GM19395 (cell line): ENCODE measurements at regions not wholly inside any gene's neighbourhood (a gene's known extent, or its start where the extent isn't known, plus 50 kb on each side); places are given as distances from the start of the nearest gene placed in this dataset.

ENCODE experiments used
- ATAC-seq: cut with Tn5 transposase; IDR thresholded peaks from one replicate; pipeline ENCODE4 v1.9.1; 2021; ENCODE audit warnings: mild to moderate bottlenecking, moderate library complexity; ENCODE audit not compliant: unreplicated experiment

DNA sequence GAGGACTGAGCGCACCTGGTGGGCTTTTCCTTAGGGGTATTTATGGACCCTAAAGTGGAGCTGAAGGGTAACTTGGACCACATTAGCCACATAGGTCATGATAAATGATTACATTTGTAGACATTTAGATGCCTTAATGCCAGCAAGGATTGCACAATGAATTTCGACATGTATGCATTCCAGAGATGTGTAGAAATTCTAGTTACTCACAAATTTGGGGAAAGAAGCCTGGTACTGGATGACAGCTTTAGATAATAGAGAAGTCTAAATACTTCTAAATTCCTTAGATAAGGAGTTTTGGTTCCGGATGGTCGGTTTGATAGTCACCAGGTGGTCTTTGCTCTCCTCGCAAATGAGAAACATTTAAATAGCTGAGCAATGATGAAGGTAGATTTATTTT is 609.5 kb upstream of the PRKX start:
- no peak for ATAC-seq

DNA sequence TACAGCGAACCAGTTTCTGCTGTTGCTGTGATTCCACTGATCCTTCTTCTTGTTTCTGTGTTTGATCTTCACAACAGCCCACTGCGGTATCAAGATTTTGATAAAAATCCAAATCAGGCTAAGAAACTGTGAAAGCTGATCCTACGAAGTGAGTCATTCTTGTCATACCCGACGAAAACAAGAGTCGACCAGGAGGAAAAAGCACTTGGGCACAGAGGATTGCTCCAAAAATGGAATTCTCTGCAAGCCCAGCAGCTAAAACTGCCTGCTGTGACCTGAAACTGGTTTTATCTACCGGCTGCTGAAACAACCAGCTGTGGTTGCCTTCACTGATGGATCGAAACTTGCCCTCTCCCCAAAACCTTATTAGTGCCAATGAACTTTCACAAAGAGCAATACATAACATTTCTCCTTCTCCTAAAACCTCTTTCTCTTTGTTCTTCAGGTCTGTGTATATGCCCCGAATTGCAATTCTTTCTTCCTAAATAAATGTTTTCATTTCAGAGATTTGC is 607.0 kb upstream of the PRKX start:
- no peak for ATAC-seq

DNA sequence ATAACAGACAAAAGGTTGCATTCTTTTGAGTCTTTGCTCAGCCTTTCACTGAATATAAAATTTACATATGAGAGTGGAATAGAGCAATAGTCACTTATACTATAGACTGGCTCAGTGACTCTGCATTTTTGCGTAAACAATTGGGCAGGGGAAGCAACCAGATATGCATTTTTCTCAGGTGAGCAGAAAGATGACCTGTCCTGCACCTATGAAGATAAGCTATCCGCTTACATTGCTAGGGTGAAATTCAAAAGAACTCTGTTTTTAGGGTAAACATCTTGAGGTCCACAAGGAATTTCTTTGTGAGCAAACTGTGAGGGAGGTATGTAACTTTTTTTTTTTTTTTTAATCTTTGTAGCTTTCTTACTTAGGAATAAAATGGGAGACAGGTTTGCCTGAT is 602.4 kb upstream of the PRKX start:
- ATAC-seq: no peak

DNA sequence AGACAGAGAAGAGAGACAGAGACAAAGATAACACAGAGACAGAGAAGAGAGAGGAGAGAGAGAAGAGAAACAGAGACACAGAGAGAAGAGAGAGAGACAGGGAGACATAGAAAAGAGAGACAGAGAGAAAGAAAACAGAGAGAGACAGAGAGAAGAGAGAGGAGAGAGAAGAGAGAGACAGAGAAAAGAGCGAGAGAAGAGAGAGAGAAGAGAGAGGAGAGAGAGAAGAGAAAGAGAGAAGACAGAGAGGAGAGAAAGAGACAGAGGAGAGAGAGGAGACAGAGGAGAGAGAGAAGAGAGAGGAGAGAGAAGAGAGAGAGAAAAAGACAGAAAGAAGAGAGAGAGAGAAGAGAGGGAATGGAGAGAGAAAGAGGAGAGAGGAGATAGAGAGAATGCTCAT is 601.1 kb upstream of the PRKX start:
- no peak for ATAC-seq

DNA sequence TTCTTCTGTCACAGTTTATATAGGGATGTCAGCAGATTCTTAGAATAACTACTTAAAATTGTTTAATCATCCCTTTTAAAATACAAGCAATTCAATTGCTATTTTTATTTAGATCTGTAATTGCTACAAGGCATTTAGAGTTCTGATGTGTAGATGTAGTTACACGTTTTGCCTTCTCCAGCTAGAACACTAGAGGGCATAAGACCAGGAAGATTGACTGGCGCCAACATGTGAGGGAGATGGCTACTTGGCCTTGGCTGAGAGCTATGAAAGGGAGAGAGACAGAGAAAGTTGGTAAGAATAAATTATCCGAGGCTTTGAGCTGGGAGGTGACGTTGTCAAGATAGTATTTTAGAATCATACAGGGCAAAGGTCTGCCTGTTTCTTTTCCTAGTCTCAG is 563.7 kb upstream of the PRKX start:
- ATAC-seq: no peak

DNA sequence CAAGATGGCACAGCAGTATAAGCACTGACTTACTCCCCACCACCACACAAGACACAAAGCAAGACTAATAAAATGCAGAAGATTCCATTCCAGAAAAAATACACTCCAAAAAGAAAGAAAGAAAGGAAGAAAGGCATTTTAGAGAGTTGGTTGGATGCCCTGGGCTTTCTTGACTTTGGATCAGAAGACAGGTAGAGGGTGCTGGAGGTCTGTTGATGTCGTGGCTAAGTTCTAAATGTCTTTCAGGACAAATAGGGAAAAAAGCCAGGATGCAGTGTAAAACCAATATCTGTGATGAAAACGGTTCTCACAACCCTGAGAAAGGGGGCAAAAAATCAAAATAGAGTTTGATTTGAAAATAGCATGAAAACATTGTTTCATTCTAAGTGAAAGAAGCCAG is 555.2 kb upstream of the PRKX start:
- no peak for ATAC-seq

DNA sequence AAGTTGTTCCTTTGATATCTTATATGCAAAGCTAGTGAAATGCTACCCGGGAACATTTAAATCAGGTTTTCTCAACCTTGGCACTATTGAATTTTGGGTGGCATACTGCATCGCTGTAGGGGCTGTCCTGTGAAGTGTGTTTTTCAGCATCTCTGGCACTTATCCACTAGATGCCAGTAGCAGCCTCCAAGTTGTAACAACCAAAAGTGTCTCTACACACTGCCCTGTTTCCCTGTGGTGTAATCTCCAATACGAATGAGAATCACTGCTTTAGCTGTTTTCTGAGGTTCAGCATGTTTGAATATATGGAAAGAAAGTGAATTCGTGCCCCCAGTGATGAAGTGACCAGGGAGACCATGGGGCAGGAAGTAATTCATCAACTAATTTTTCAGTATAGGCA is 551.6 kb upstream of the PRKX start:
- ATAC-seq: no peak

DNA sequence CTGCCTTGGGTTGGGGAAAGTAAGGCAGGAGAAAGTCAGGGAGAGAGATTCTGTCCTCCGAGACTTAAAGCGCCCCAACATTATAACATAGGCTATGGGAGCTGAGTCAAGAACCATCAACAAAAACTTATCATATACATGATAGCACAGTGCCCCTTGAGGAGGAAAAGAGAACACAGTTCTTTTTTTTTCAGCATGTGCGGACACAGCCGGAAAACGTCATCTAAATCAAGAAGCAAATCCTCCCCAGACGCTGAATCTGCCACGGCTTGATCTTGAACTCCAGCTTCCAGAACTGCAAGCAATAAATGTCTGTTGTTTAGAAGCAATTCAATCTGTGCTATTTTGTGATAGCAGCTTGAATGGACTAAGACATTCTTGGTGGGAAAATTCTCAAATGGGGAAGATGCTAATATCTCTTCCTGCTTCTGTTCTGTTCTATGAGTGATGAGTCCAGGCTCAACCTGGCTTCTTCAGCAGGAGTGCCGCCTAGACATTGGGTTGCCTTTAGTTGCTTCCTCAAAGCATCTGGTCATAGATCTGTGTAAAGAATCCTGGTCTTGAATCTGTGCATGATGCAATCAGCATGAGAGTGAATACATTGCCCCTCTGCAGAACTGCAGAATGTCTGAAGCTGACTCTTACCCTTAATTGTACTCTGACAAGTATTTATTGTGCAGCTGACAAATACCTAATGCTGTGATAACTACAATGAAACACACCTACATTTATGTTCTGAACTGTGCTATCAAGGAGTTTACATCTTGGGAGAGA is 549.8 kb upstream of the PRKX start:
- ATAC-seq: peak; percentile 78

DNA sequence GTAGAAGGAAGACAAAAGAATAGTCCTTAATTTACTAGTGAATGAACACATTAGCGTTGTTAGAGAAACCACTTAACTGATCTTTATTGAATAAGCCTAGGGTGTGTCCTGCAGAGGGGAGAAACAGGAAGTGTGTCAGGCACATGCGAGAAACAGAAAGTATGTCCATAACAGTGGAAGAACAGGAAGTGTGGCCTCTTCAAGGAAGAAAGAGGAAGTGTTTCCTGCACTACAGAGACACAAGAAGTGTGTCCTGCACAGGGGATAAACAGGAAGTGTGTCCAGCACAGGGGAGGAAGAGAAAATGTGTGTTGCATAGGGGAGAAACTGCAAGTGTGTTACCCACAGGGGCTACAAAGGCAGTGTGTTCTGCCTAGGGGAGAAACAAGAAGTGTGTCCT is 539.6 kb upstream of the PRKX start:
- no peak for ATAC-seq

DNA sequence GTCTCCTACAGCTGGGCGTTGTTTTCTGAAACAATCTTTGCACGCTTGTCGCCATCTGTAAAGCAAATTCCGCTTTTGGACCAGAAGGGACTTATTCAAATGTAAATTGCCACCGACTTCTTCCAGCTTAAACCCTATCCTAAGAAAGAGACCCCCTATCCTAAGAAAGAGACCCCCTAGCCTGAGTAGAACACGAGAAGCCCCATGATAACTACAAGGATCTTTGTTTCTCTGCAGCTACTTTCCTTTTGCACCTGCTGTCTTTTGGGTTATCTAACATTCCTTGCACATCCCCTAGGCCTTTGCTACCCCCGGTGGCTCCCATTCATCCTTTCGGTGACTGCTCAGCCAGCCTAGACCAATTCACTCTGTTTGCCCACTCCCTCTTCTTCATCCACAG is 536.0 kb upstream of the PRKX start:
- ATAC-seq: no peak

DNA sequence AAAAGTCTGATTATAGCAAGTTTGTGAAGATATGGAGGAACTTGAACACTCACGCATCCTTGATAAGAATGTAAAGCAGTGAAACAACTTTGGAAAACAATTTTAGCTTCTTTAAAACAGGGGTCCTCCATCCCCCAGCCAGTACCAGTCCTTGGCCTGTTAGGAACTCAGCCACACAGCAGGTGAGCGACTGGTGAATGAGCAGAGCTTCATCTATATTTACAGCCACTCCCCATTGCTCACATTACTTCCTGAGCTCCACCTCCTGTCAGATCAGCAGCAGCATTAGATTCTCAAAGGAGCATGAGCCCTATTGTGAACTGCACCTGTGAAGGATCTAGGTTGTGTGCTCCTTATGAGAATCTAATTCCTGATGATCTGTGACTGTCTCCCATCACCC is 530.3 kb upstream of the PRKX start:
- no peak for ATAC-seq

DNA sequence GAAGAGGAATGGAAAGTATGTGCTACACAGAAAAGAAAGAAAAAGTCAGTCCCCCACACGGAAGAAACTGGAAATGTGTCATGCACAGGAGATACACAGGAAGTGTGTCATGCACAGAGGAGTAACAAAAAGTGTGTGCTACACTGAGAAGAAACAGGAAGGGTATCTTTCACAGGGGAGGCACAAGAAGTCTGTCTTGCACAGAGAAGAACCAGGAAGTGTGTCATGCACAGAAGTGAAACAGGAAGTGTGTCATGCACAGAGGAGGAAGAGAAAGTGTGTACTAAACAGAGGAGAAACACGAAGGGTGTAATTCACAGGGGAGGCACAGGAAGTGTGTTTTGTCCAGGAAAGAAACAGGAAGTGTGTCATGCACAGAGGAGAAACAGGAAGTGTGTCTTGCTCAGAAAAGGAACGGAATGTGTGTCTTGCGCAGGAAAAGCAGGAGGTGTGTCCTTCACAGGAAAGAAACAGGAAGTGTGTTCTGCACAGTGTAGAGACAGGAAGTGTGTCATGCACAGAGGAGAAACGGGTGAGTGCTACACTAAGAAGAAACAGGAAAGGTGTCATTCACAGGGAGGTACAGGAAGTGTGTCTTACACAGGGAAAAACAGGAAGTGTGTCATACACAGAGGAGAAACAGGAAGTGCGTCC is 527.2 kb upstream of the PRKX start:
- ATAC-seq: peak; percentile 28

DNA sequence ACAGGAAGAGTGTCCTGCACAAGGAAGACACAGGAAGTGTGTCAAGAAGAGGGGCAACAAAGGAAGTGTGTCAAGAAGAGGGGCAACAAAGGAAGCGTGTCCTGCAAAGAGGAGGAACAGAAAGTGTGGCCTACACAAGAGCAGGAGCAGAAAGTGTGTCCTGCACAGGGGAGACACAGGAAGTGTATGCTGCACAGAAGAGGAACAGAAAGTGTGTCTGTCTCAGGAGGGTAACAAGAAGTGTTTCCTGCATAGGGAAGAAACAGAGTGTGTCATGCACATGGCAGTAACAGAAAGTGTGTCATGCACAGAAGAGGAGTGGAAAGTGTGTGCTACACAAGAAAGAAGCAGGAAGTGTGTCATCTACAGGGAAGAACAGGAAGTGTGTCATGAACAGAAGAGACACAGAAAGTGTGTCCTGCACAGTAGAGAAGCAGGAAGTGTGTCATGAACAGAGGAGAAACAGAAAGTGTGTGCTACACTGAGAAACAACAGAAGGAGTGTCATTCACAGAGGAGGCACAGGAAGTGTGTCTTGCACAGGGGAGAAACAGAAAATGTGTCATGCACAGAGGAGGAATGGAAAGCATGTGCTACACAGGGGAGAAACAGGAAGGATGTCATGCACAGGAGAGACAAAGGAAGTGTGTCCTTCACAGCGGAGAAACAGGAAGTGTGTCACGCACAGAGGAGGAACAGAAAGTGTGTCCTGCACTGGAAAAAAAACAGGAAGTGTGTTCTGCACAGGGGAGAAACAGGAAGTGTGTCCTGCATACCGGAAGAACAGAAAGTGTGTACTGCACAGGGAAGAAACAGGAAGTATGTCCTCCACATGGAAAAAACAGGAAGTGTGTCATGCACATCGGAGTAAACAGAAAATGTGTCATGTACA is 526.4 kb upstream of the PRKX start:
- ATAC-seq: peak; percentile 54

DNA sequence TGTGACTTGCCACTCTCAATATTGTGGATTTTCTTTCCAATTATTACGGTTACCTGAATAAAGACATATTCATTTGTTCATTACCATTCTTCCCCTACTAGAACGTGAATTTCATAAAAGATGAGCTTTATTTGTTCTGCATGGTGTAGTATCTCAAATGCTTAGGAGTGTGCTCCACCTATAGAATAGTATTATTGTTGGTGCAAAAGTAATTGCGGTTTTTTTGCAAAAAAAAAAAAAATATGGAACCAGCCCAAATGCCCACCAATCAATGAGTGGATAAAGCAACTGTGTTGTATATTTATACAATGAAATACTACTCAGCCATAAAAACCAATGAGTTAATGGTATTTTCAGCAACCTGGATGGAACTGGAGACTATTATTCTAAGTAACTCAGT is 525.5 kb upstream of the PRKX start:
- no peak for ATAC-seq

DNA sequence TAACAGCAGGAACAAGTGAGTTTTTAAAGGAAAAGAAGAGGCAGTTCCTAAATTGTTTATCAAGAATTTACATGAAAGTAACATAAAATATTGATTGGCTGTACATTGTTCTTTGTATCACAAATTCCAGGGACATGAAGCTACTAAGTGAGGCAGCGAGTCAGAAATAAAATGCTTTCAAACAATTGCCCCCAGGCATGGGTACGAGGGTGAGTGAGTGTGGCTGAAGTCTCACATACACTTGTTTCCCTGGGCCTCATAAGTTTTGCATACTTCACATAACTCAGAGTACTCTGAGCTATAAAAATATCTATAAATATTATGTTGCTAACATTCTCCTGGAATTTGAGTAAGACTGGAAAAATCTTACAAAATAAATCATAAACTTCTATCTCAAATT is 511.6 kb upstream of the PRKX start:
- ATAC-seq: no peak

DNA sequence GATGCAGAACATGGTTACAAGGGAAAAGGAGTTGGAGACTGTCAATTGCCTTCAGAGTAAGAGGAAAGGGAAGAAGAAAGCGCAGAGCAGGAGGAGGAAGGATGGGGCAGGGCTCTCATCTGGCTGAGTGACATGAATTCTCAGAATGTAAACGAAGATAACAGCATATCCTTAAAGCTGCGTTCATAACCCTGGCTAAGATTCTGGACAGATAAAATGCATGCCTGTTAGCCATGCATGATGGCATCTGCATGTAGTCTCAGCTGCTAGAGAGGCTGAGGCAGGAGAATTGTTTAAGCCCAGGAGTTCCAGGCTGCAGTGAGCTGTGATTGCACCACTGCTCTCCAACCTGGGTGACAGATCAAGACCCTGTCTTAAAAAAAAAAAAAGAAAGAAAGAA is 493.5 kb upstream of the PRKX start:
- ATAC-seq: no peak

DNA sequence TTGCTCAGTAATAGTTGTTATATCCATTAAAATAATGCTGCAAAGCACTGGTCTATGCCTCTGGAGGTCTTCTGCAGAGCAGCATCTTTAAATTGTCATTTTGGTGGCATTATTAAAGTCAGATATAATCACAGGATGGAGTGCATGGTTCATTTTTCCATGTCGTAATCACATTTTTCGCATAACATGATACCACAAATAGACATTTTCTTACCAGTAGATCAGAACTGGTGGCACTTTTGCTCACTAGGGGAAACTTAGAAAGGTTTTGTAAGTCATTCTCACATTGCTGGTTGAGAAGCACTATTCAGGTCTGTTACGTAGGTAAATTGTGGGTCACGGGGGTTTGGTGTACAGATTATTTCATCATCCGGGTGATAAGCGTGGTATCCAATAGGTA is 484.5 kb upstream of the PRKX start:
- ATAC-seq: no peak

DNA sequence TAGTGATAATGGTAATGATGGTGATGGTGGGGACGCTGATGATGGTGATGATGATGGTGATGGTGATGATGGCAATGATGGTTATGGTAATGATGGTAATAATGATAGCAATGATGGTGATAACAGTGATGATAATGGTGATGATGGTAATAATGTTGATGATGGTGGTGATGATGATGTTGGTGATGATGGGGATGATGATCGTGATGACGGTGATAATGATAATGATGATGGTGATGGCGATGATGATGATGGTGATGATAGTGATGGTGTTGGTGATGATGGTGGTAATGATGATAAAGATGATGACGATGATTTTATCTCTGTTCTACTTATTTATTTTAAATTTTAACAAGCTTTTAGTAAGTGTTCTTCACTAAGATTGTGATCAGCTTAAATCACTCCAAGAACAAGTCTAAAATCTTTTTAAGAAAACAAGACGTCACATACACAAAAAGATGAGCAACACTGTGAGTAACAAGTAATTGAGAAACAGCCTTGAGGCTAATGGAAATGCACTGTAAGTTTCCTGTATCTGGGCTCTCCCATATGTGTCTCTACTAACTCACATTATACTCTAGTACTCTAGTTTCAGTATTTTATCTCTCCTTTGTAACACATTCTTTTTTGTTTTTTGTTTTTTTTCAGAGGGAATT is 480.2 kb upstream of the PRKX start:
- no peak for ATAC-seq

DNA sequence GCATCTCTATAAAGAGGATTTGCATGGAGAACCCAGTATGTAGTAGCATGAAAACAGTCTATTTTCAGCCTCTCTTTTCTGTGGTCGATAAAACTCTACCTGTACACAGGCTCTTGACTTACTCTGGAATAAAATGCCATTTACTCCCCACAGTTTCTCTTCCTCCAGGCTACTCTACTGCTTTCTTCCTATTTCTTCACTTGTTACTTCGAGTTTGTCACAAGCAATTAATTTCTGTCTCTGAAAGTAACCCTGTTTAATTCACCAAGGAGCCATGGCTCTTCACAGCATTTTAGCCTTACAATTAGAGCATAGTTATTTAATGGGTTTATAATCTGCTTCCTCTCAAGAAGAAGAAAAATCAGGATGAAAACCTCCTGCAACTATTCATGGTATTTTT is 472.9 kb upstream of the PRKX start:
- ATAC-seq: no peak

DNA sequence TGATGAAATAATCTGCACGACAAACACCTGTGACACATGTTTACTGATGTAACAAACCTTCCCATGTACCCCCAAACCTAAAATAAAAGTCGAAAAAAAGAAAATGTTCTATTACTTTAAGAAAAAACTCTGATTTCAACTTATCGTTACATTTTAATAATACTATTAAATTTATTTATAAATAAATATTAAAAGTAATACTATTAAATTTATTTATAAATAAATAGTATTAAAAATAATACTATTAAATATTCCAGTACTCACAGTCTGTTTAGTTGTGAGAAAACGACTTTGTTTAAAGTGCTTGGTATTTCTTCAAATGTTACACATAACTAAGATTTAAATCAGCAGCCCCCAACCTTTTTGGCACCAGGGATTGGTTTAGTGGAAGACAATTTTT is 471.6 kb upstream of the PRKX start:
- no peak for ATAC-seq

DNA sequence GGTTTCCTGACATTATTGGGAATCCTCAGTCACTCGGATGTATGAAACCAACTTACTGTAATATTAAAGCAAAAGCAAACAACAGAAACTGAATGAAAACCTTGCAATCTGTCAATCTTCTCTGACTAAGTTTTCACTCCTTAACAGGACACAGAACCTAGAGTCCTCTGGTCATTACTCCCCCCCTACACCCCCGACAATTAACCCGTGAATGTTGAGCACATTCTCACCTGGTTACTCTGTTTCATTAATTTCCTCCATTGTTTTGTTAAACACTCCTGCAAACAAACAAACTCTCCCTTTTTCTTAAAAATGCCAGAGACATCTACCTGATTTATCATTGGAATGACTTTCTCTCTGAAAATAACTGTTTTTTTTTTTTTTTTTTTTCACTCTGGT is 469.0 kb upstream of the PRKX start:
- ATAC-seq: no peak
